HCT116 (cell line): ENCODE measurements at regions not wholly inside any gene's neighbourhood (a gene's known extent, or its start where the extent isn't known, plus 50 kb on each side); places are given as distances from the start of the nearest gene placed in this dataset.

Experiments used
- ATAC-seq: fragments of 200-7000 bp; cut with Tn5 transposase; 2 replicates; pipeline ENCODE4 v1.9.1; 2020; ENCODE audit warnings: mild to moderate bottlenecking, moderate library complexity
- BruUV-seq: library from RNA; stranded (reverse); fragments of 400-500 nt; replicated peaks from 2 replicates; lab custom pipeline; 2021; lab: Mats Ljungman, UMichigan
- CTCF ChIA-PET: fragments of 300-600 bp; sonication (Branson Sonifier 250); formaldehyde crosslinking; loops from one replicate; lab custom pipeline; 2021; ENCODE audit warnings: antibody characterized with exemption; lab: Charles Lee
- POLR2A ChIA-PET: fragments of 300-600, 350-600 bp; sonication (Branson Sonifier 250); formaldehyde crosslinking; loops from one replicate; lab custom pipeline; 2021; ENCODE audit warnings: antibody characterized with exemption; lab: Charles Lee
- RAD21 ChIA-PET, 2 experiments: fragments of 300-600 bp; sonication (Branson Sonifier 250); formaldehyde crosslinking; loops; one replicate each; lab custom pipeline; 2023; ENCODE audit warnings: low total read pairs in 2 of 2; ENCODE audit not compliant: uncharacterized antibody in 2 of 2, unreplicated experiment in 2 of 2, low non-redundant PET in 1 of 2; lab: Charles Lee
- DNase-seq: peaks from one replicate; pipeline ENCODE4 v3.0.0-alpha.2; 2010; ENCODE audit warnings: low read depth, low spot score
- H2AFZ ChIP-seq: fragments of 200-600 bp; shearing (Covaris generic), sonication (generic); 2 replicates; pipeline ENCODE4 v1.6.1; 2017; ENCODE audit warnings: low read depth, mixed run types, mixed read lengths, antibody characterized with exemption, low read length; ENCODE audit not compliant: poor library complexity, severe bottlenecking
- H3K27ac ChIP-seq: 2 replicates; pipeline ENCODE4 v1.5.1; 2012; ENCODE audit warnings: low read depth, low read length
- H3K27me3 ChIP-seq: fragments of 200-600 bp; sonication (generic); 2 replicates; pipeline ENCODE4 v1.6.1; 2016; ENCODE audit warnings: mixed run types, low read length, mixed read lengths; ENCODE audit not compliant: insufficient read depth
- H3K36me3 ChIP-seq, 2 experiments: fragments of 200-500 bp in 1 of 2; fragments of 200-600 bp in 1 of 2; sonication (Bioruptor generic) in 1 of 2; sonication (generic) in 1 of 2; 2 replicates each; pipeline versions ENCODE4 v1.5.1 to v1.6.1; 2014 to 2016; ENCODE audit warnings: low read length in 2 of 2, inconsistent platforms in 1 of 2, mixed read lengths in 1 of 2, mixed run types in 1 of 2; ENCODE audit not compliant: insufficient read depth in 2 of 2, control insufficient read depth in 1 of 2
- H3K4me1 ChIP-seq, 2 experiments: fragments of 200-600 bp in 1 of 2; sonication (generic) in 1 of 2; 2 replicates each; pipeline versions ENCODE4 v1.5.1 to v1.6.1; 2012 to 2017; ENCODE audit warnings: low read length in 2 of 2, inconsistent platforms in 1 of 2, mild to moderate bottlenecking in 1 of 2, mixed read lengths in 1 of 2, mixed run types in 1 of 2, moderate library complexity in 1 of 2; ENCODE audit not compliant: insufficient read depth in 2 of 2, control insufficient read depth in 1 of 2
- H3K4me2 ChIP-seq: fragments of 200-600 bp; sonication (generic); 2 replicates; pipeline ENCODE4 v1.6.1; 2017; ENCODE audit warnings: mixed run types, low read length, mixed read lengths
- H3K4me3 ChIP-seq, 2 experiments: fragments of 200-600 bp in 1 of 2; sonication (generic) in 1 of 2; replicated peaks in 1 of 2; 2 replicates each; pipeline ENCODE4 v1.5.1; 2011 to 2016; ENCODE audit warnings: low read length in 2 of 2, control low read depth in 1 of 2, low read depth in 1 of 2, mild to moderate bottlenecking in 1 of 2, mixed read lengths in 1 of 2, mixed run types in 1 of 2
- H3K79me2 ChIP-seq: fragments of 200-600 bp; sonication (generic); 2 replicates; pipeline ENCODE4 v1.6.1; 2017; ENCODE audit warnings: mild to moderate bottlenecking, mixed run types, low read length, moderate library complexity, mixed read lengths; ENCODE audit not compliant: insufficient read depth
- H3K9ac ChIP-seq: fragments of 200-600 bp; sonication (generic); 2 replicates; pipeline ENCODE4 v1.6.1; 2016; ENCODE audit warnings: low read length, mixed read lengths
- H3K9me2 ChIP-seq: fragments of 200-600 bp; sonication (generic), shearing (Covaris generic); 2 replicates; pipeline ENCODE4 v1.6.1; 2017; ENCODE audit warnings: mixed run types, mild to moderate bottlenecking, moderate library complexity; ENCODE audit not compliant: insufficient read depth
- H3K9me3 ChIP-seq, 2 experiments: fragments of 200-500 bp in 1 of 2; fragments of 200-600 bp in 1 of 2; sonication (Bioruptor generic) in 1 of 2; sonication (generic) in 1 of 2; 2 replicates each; pipeline ENCODE4 v1.6.1; 2014 to 2017; ENCODE audit warnings: low read length in 2 of 2, mixed read lengths in 2 of 2, inconsistent platforms in 1 of 2, low read depth in 1 of 2, mild to moderate bottlenecking in 1 of 2, mixed run types in 1 of 2, moderate library complexity in 1 of 2; ENCODE audit not compliant: control insufficient read depth in 1 of 2, insufficient read depth in 1 of 2
- H4K20me1 ChIP-seq: fragments of 200-600 bp; sonication (generic), shearing (Covaris generic); 2 replicates; pipeline ENCODE4 v1.6.1; 2017; ENCODE audit warnings: mixed run types, mild to moderate bottlenecking, moderate library complexity; ENCODE audit not compliant: insufficient read depth
- CEBPB ChIP-seq: IDR thresholded peaks from 2 replicates; pipeline ENCODE4 v1.6.1; 2012; ENCODE audit warnings: low read depth
- EZH2 ChIP-seq: fragments of 200-600 bp; sonication (generic); IDR thresholded peaks from 2 replicates; pipeline ENCODE4 v1.6.1; 2017; ENCODE audit warnings: antibody characterized with exemption, mixed run types
- FOSL1 ChIP-seq: IDR thresholded peaks from 2 replicates; pipeline ENCODE4 v1.6.1; 2012; ENCODE audit warnings: low read depth
- POLR2A ChIP-seq: IDR thresholded peaks from 2 replicates; pipeline ENCODE4 v1.7.0; 2011; ENCODE audit warnings: borderline replicate concordance; ENCODE audit not compliant: insufficient read depth, insufficient read length; ENCODE audit errors: extremely low read depth
- RAD21 ChIP-seq: IDR thresholded peaks from 2 replicates; pipeline ENCODE4 v1.6.1; 2012; ENCODE audit warnings: low read depth, mild to moderate bottlenecking
- SIN3A ChIP-seq: IDR thresholded peaks from 2 replicates; pipeline ENCODE4 v1.6.1; 2012; ENCODE audit warnings: low read depth
- SP1 ChIP-seq: IDR thresholded peaks from 2 replicates; pipeline ENCODE4 v1.6.1; 2012; ENCODE audit warnings: low read depth
- TCF7L2 ChIP-seq: IDR thresholded peaks from 2 replicates; pipeline ENCODE4 v1.7.0; 2011; ENCODE audit warnings: borderline replicate concordance, inconsistent platforms; ENCODE audit not compliant: insufficient read depth, insufficient read length; ENCODE audit errors: extremely low read depth
- intact Hi-C: fragments of 100-400 bp; cut with micrococcal nuclease; formaldehyde crosslinking; loops from 2 replicates; pipeline ENCODE4 v1.10.0; 2022
- TF ChIP-seq, protein P1 (sequence below), 3 experiments: fragments of 200-600 bp in 1 of 3; sonication (generic) in 1 of 3; IDR thresholded peaks in 2 of 3; conservative IDR thresholded peaks in 1 of 3; 2 replicates each; pipeline ENCODE4 v1.5.1; 2012 to 2017; ENCODE audit warnings: low read depth in 2 of 3, low read length in 2 of 3, antibody characterized with exemption in 1 of 3, borderline replicate concordance in 1 of 3, control low read depth in 1 of 3, mild to moderate bottlenecking in 1 of 3, mixed read lengths in 1 of 3, mixed run types in 1 of 3, moderate library complexity in 1 of 3; ENCODE audit not compliant: insufficient read depth in 1 of 3
- TF ChIP-seq, protein P2 (sequence below): IDR thresholded peaks from 2 replicates; pipeline ENCODE4 v1.6.1; 2011; ENCODE audit warnings: mild to moderate bottlenecking, low read length, moderate library complexity; ENCODE audit not compliant: insufficient replicate concordance; ENCODE audit errors: extremely low read depth

DNA sequence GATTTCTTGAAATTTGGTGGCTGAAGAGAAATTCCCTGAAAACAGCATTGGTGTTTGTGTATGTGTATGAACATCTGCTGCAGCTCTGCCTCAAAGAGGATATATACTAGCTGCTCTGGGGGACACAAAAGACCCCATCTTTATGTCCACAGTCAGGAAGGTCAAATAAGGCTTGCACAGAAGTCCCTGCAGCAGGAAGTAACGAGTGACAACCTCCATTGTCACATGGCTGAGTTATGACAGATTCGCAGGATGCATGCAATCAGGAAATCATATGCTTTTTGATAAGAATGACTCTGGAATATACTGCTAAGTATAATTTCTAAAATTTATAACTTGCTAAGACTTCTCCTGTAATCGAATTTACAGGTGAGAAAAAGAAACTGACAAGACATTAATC is 225.9 kb upstream of the CST7 start:
- POLR2A ChIA-PET, result no interaction called here
- no TSS peak for BruUV-seq
- H3K9me2 ChIP-seq, result no peaks in the 10 kb centered on the region

More for the DNA sequence above, 225.9 kb upstream of the CST7 start:
- Histone ChIP-seq H4K20me1 (no peaks in the 10 kb centered on the region), H3K27ac (no peak overlapping the region), H3K9ac (no peak overlapping the region), H3K4me2 (no peak overlapping the region), H3K9me3 (no peaks in the 10 kb centered on the region), H3K79me2 (no peaks in the 10 kb centered on the region), H3K27me3 (peaks cover 67% of the 10 kb centered on the region), H3K36me3 (no peaks in the 10 kb centered on the region), H2AFZ (no peak overlapping the region), H3K4me1 (no peaks in the 10 kb centered on the region), H3K4me3 (no peak overlapping the region)
- no peak for ATAC-seq
- ChIA-PET CTCF (no interaction called here), RAD21 (no interaction called here)
- TF ChIP-seq FOSL1, result no peak
- TF ChIP-seq POLR2A, result no peak
- no peak for TF ChIP-seq TCF7L2
- no peak for TF ChIP-seq CEBPB
- TF ChIP-seq, protein P1, sequence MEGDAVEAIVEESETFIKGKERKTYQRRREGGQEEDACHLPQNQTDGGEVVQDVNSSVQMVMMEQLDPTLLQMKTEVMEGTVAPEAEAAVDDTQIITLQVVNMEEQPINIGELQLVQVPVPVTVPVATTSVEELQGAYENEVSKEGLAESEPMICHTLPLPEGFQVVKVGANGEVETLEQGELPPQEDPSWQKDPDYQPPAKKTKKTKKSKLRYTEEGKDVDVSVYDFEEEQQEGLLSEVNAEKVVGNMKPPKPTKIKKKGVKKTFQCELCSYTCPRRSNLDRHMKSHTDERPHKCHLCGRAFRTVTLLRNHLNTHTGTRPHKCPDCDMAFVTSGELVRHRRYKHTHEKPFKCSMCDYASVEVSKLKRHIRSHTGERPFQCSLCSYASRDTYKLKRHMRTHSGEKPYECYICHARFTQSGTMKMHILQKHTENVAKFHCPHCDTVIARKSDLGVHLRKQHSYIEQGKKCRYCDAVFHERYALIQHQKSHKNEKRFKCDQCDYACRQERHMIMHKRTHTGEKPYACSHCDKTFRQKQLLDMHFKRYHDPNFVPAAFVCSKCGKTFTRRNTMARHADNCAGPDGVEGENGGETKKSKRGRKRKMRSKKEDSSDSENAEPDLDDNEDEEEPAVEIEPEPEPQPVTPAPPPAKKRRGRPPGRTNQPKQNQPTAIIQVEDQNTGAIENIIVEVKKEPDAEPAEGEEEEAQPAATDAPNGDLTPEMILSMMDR (IDR thresholded peaks at IDR 0.05 in 2 of 3, conservative IDR thresholded peaks at IDR 0.05 in 1 of 3; ENCODE audit: borderline replicate concordance in 1 of 3, insufficient read depth in 1 of 3, low read depth in 2 of 3, low read length in 2 of 3), result no peak
- no peak for TF ChIP-seq SP1
- TF ChIP-seq SIN3A, result no peak
- TF ChIP-seq EZH2, result no peak
- TF ChIP-seq RAD21, result no peak
- TF ChIP-seq, protein P2, sequence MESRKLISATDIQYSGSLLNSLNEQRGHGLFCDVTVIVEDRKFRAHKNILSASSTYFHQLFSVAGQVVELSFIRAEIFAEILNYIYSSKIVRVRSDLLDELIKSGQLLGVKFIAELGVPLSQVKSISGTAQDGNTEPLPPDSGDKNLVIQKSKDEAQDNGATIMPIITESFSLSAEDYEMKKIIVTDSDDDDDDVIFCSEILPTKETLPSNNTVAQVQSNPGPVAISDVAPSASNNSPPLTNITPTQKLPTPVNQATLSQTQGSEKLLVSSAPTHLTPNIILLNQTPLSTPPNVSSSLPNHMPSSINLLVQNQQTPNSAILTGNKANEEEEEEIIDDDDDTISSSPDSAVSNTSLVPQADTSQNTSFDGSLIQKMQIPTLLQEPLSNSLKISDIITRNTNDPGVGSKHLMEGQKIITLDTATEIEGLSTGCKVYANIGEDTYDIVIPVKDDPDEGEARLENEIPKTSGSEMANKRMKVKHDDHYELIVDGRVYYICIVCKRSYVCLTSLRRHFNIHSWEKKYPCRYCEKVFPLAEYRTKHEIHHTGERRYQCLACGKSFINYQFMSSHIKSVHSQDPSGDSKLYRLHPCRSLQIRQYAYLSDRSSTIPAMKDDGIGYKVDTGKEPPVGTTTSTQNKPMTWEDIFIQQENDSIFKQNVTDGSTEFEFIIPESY, result no peak
- no peak for DNase-seq
- intact Hi-C loops, result no loop called here
